Kidney (tissue), 13 donors: ENCODE measurements at regions not wholly inside any gene's neighbourhood (a gene's known extent, or its start where the extent isn't known, plus 50 kb on each side); places are given as distances from the start of the nearest gene placed in this dataset.

Experiments used
- DNase-seq, 5 donors: peaks; one replicate each; pipeline ENCODE4 v3.0.0-alpha.2; 2013 to 2020
- FAIRE-seq: peaks from 2 replicates; lab custom pipeline; 2012; peaks lifted over from hg19 to GRCh38; lab: Jason Lieb, UNC
- H3K27ac ChIP-seq, 2 donors: one replicate each; pipeline ENCODE4 v1.7.0; 2013; ENCODE audit warnings: low read depth in 2 of 2, low read length in 2 of 2, inconsistent platforms in 1 of 2
- H3K27me3 ChIP-seq: one replicate; pipeline ENCODE4 v1.7.1; 2013; ENCODE audit warnings: low read length, inconsistent platforms; ENCODE audit not compliant: control insufficient read depth, insufficient read depth
- H3K36me3 ChIP-seq, 3 donors: one replicate each; pipeline versions ENCODE4 v1.7.0 to v1.7.1; 2013; ENCODE audit warnings: low read length in 3 of 3, control low read depth in 1 of 3, inconsistent platforms in 1 of 3; ENCODE audit not compliant: insufficient read depth in 3 of 3, control insufficient read depth in 2 of 3
- H3K4me1 ChIP-seq, 3 donors: one replicate each; pipeline versions ENCODE4 v1.7.0 to v1.7.1; 2013; ENCODE audit warnings: low read length in 3 of 3, inconsistent platforms in 1 of 3, low read depth in 1 of 3; ENCODE audit not compliant: control insufficient read depth in 2 of 3, insufficient read depth in 2 of 3
- H3K4me3 ChIP-seq, 3 donors: one replicate each; pipeline versions ENCODE4 v1.7.0 to v1.8.1; 2013; ENCODE audit warnings: low read length in 3 of 3, control low read depth in 1 of 3, inconsistent platforms in 1 of 3
- H3K9ac ChIP-seq, 3 donors: one replicate each; pipeline versions ENCODE4 v1.7.0 to v1.7.1; 2013; ENCODE audit warnings: low read length in 3 of 3, control low read depth in 1 of 3, inconsistent platforms in 1 of 3
- H3K9me3 ChIP-seq, 3 donors: one replicate each; pipeline versions ENCODE4 v1.7.0 to v1.7.1; 2013; ENCODE audit warnings: low read length in 3 of 3, control low read depth in 1 of 3, inconsistent platforms in 1 of 3; ENCODE audit not compliant: control insufficient read depth in 2 of 3, insufficient read depth in 1 of 3
- CTCF ChIP-seq: IDR thresholded peaks from 3 replicates; pipeline ENCODE4 v1.5.1; 2012; ENCODE audit warnings: mild to moderate bottlenecking, moderate library complexity, borderline replicate concordance; ENCODE audit not compliant: insufficient read depth; ENCODE audit errors: extremely low read depth
- intact Hi-C: fragments of 100-400 bp; cut with DNase I; formaldehyde crosslinking; loops from one replicate; pipeline ENCODE4 v1.11.1; 2022
- donor health status: control.
- donor health status: control.
- donor health status: control.
- donor health status: control.
- donor health status: control.
- donor health status: DM: yes; HTN: yes; CAD: no.
- donor health status: Normal renal cell carcinoma (clear cell type).

GRCh38 chr21:28224191-28224726 is 768.4 kb downstream of the LTN1 start:
- H3K9me3 ChIP-seq: no peaks in the 10 kb centered on the region

GRCh38 chr21:28221984-28222383 is 770.7 kb downstream of the LTN1 start:
- intact Hi-C loops: no loop called here
- TF ChIP-seq CTCF: no peak

More at GRCh38 chr21:28224191-28224726, 768.4 kb downstream of the LTN1 start:
- FAIRE-seq (no peak), DNase-seq (no peak)
- H3K27me3 ChIP-seq: no peaks in the 10 kb centered on the region
- H3K9ac ChIP-seq: no peak overlapping the region
- intact Hi-C loops: no loop called here
- no peak overlapping the region for H3K4me3 ChIP-seq
- TF ChIP-seq CTCF: no peak
- no peak overlapping the region for H3K27ac ChIP-seq
- no peaks in the 10 kb centered on the region for H3K4me1 ChIP-seq
- no peaks in the 10 kb centered on the region for H3K36me3 ChIP-seq

GRCh38 chr21:28220680-28221079 is 772.0 kb downstream of the LTN1 start:
- H3K36me3 ChIP-seq: no peaks in the 10 kb centered on the region
- H3K9me3 ChIP-seq: no peaks in the 10 kb centered on the region
- H3K27me3 ChIP-seq: no peaks in the 10 kb centered on the region
- H3K9ac ChIP-seq: no peak overlapping the region
- no peak overlapping the region for H3K4me3 ChIP-seq
- no peak for TF ChIP-seq CTCF
- intact Hi-C loops: no loop called here
- no peaks in the 10 kb centered on the region for H3K4me1 ChIP-seq
- DNase-seq (no peak), FAIRE-seq (no peak)
- no peak overlapping the region for H3K27ac ChIP-seq

More at GRCh38 chr21:28221984-28222383, 770.7 kb downstream of the LTN1 start:
- Histone ChIP-seq H3K27ac (no peak overlapping the region), H3K4me1 (no peaks in the 10 kb centered on the region), H3K27me3 (no peaks in the 10 kb centered on the region), H3K36me3 (no peaks in the 10 kb centered on the region), H3K9ac (no peak overlapping the region), H3K9me3 (no peaks in the 10 kb centered on the region), H3K4me3 (no peak overlapping the region)
- DNase-seq: no peak
- no peak for FAIRE-seq
